SK-N-SH treated with all-trans-retinoic acid at 6 μM for 48 hours (cell line): ENCODE measurements at regions not wholly inside any gene's neighbourhood (a gene's known extent, or its start where the extent isn't known, plus 50 kb on each side); places are given as distances from the start of the nearest gene placed in this dataset.

Experiments used
- ATAC-seq: fragments of 200-7000 bp; cut with Tn5 transposase; 3 replicates; pipeline ENCODE4 v1.9.1; 2020; ENCODE audit warnings: mild to moderate bottlenecking, moderate library complexity
- ARNTL ChIP-seq: fragments of 450-650 bp; formaldehyde crosslinking; IDR thresholded peaks from 2 replicates; pipeline ENCODE4 v1.5.0; 2020; ENCODE audit warnings: low read depth, mild to moderate bottlenecking, moderate library complexity, borderline replicate concordance
- BACH2 ChIP-seq: fragments of 250-450 bp; sonication (Bioruptor Pico); IDR thresholded peaks from 2 replicates; pipeline ENCODE4 v1.9.0; 2021; ENCODE audit warnings: mild to moderate bottlenecking, borderline replicate concordance
- ESRRG ChIP-seq: fragments of 250-450 bp; sonication (Bioruptor Pico); IDR thresholded peaks from 2 replicates; pipeline ENCODE4 v1.6.1; 2021; ENCODE audit warnings: mild to moderate bottlenecking
- ISL1 ChIP-seq: fragments of 250-450 bp; sonication (Bioruptor Pico); IDR thresholded peaks from 2 replicates; pipeline ENCODE4 v2.1.2; 2022; ENCODE audit warnings: mild to moderate bottlenecking, moderate library complexity
- OSR1 ChIP-seq: fragments of 250-450 bp; sonication (Bioruptor Pico); IDR thresholded peaks from 2 replicates; pipeline ENCODE4 v1.8.0; 2022; ENCODE audit warnings: moderate library complexity, mild to moderate bottlenecking, inconsistent platforms
- PPARA ChIP-seq: fragments of 250-450 bp; sonication (Bioruptor Pico); IDR thresholded peaks from 2 replicates; pipeline ENCODE4 v1.5.0; 2020; ENCODE audit warnings: mild to moderate bottlenecking, borderline replicate concordance
- SNAI2 ChIP-seq: fragments of 250-450 bp; sonication (Bioruptor Pico); IDR thresholded peaks from 2 replicates; pipeline ENCODE4 v1.5.0; 2020; ENCODE audit warnings: mild to moderate bottlenecking, moderate library complexity
- TCF4 ChIP-seq: fragments of 250-450 bp; sonication (Bioruptor Pico); IDR thresholded peaks from 2 replicates; pipeline ENCODE4 v1.8.0; 2021; ENCODE audit warnings: mild to moderate bottlenecking, moderate library complexity, borderline replicate concordance
- ZC3H10 ChIP-seq: fragments of 250-450 bp; sonication (Bioruptor Pico); IDR thresholded peaks from 2 replicates; pipeline ENCODE4 v1.5.1; 2021; ENCODE audit warnings: mild to moderate bottlenecking, moderate library complexity
- ZFP3 ChIP-seq: fragments of 250-450 bp; sonication (Bioruptor Pico); IDR thresholded peaks from 2 replicates; pipeline ENCODE4 v1.5.0; 2020; ENCODE audit warnings: mild to moderate bottlenecking, moderate library complexity
- ZFP30 ChIP-seq: fragments of 450-650 bp; formaldehyde crosslinking; IDR thresholded peaks from 2 replicates; pipeline ENCODE4 v1.5.0; 2022; ENCODE audit warnings: mild to moderate bottlenecking, moderate library complexity
- ZNF8 ChIP-seq: fragments of 450-650 bp; formaldehyde crosslinking; IDR thresholded peaks from 2 replicates; pipeline ENCODE4 v1.5.0; 2020; ENCODE audit warnings: mild to moderate bottlenecking, moderate library complexity
- TF ChIP-seq, protein P1 (sequence below): fragments of 250-450 bp; sonication (Bioruptor Pico); IDR thresholded peaks from 2 replicates; pipeline ENCODE4 v1.8.0; 2020; ENCODE audit warnings: mild to moderate bottlenecking, moderate library complexity, borderline replicate concordance
- TF ChIP-seq, protein P2 (sequence below): fragments of 250-450 bp; sonication (Bioruptor Pico); IDR thresholded peaks from 2 replicates; pipeline ENCODE4 v1.8.0; 2021; ENCODE audit warnings: low read depth, mild to moderate bottlenecking, moderate library complexity, borderline replicate concordance
- TF ChIP-seq, protein P3 (sequence below): fragments of 250-450 bp; sonication (Bioruptor Pico); IDR thresholded peaks from 2 replicates; pipeline ENCODE4 v1.5.1; 2021; ENCODE audit warnings: mild to moderate bottlenecking, moderate library complexity
- TF ChIP-seq, protein P4 (sequence below): fragments of 250-450 bp; sonication (Bioruptor Pico); IDR thresholded peaks from 2 replicates; pipeline ENCODE4 v1.5.1; 2020; ENCODE audit warnings: low read depth, mild to moderate bottlenecking, moderate library complexity

DNA sequence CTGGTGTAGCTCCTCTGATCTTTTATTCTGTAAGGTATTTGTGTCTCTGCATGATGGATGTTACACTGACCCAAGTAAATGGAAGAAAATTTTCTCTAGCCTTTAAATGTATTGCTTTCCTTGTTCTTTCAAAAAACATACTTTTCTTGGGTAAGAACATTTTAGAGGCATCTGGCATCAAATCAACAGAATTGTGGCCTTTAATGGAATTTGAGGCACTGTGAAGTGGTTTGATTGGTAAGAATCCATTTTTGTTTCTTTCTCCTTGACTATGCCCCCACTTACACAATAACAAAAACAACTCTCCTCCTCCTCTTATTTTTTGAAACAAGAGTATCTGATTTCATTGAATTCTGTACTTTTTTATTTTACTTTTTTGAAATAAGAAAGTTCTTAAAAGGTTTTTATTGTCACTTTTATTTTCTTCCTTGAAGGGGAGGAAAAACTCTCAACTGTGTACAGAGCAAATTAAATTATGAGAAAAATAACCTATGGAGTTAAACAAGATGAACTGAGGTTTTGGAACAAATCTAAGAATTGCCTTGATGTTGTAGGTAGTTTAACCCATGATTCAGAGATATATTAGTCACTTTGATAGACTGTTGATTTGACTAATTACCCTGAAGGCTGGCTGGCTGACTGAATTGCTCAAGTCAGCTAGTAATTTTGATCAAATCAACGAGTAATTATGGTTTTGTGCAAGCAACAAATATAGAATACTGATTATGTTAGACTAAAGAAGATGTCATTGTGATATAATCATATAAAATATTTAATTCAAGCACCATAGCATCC, 146.4 kb downstream of the FHIP1A start:
- no peak for ATAC-seq
- 0 out of 2 replicates have a peak, but pooled peaks have one; percentile 15 for TF ChIP-seq ISL1
- TF ChIP-seq, protein P1, sequence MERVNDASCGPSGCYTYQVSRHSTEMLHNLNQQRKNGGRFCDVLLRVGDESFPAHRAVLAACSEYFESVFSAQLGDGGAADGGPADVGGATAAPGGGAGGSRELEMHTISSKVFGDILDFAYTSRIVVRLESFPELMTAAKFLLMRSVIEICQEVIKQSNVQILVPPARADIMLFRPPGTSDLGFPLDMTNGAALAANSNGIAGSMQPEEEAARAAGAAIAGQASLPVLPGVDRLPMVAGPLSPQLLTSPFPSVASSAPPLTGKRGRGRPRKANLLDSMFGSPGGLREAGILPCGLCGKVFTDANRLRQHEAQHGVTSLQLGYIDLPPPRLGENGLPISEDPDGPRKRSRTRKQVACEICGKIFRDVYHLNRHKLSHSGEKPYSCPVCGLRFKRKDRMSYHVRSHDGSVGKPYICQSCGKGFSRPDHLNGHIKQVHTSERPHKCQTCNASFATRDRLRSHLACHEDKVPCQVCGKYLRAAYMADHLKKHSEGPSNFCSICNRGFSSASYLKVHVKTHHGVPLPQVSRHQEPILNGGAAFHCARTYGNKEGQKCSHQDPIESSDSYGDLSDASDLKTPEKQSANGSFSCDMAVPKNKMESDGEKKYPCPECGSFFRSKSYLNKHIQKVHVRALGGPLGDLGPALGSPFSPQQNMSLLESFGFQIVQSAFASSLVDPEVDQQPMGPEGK: no peak

DNA sequence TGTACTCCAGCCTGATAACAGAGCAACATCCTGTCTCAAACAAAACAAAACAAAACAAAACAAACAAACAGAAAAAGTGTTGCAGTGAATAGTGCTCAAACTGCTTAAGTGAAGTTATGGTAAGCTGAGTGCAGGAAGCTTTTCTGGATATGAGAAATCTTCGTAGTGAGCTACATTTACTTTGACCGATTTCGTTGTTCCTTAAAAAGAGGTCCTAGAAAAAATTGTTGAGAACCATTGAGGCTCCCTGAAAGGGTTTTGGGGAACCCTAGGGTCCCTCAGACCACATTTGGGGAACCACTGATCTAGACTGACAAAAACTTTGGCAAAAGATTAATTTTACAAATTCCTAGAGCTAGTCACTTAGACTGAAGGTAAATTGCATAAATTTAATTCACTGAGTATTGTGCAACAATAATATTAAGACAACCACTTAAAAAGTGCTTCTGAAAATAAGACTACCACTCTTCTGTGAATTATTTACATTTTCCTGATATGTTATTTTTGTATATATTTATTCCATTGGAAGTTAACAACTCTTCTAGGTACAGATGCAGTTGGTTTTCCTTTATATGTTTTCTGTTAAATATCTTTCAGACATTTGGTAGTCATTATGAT, 149.6 kb downstream of the FHIP1A start:
- no peak for ATAC-seq

DNA sequence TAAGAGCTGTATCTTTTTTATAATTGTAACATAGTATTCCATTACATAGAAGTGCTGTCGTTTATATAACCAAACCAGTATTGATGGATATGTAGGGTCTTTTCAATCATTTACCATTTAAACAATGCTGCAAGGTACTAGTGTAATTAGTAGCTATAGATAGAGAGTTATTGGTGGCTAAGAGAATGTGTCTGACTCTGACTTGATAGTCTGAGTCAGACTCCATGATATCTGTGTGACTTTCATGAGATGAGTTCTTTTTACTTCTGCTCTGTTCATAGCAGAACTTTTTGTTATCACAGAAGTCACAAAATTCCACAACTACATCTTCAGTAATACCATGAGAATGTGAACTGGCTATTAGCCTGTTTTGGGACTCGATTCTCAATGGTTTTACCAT, 150.6 kb downstream of the FHIP1A start:
- no peak for ATAC-seq
- TF ChIP-seq ISL1: no peak
- TF ChIP-seq TCF4 (CRISPR knock-in tag): no peak
- TF ChIP-seq ZFP3 (CRISPR knock-in tag): no peak
- no peak for TF ChIP-seq BACH2 (CRISPR knock-in tag)
- TF ChIP-seq ZNF8 (CRISPR knock-in tag): no peak
- no peak for TF ChIP-seq SNAI2 (CRISPR knock-in tag)
- TF ChIP-seq ARNTL (CRISPR knock-in tag): no peak
- TF ChIP-seq, protein P1: no peak
- no peak for TF ChIP-seq ZC3H10
- no peak for TF ChIP-seq PPARA (CRISPR knock-in tag)
- TF ChIP-seq ESRRG (CRISPR knock-in tag): no peak
- TF ChIP-seq, protein P2, sequence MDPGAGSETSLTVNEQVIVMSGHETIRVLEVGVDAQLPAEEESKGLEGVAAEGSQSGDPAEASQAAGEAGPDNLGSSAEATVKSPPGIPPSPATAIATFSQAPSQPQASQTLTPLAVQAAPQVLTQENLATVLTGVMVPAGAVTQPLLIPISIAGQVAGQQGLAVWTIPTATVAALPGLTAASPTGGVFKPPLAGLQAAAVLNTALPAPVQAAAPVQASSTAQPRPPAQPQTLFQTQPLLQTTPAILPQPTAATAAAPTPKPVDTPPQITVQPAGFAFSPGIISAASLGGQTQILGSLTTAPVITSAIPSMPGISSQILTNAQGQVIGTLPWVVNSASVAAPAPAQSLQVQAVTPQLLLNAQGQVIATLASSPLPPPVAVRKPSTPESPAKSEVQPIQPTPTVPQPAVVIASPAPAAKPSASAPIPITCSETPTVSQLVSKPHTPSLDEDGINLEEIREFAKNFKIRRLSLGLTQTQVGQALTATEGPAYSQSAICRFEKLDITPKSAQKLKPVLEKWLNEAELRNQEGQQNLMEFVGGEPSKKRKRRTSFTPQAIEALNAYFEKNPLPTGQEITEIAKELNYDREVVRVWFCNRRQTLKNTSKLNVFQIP (CRISPR knock-in tag): no peak
- no peak for TF ChIP-seq ZFP30 (CRISPR knock-in tag)
- no peak for TF ChIP-seq OSR1 (CRISPR knock-in tag)

More for the DNA sequence above, 149.6 kb downstream of the FHIP1A start:
- no peak for TF ChIP-seq ZC3H10
- no peak for TF ChIP-seq ZFP30 (CRISPR knock-in tag)
- TF ChIP-seq TCF4 (CRISPR knock-in tag): no peak
- no peak for TF ChIP-seq PPARA (CRISPR knock-in tag)
- TF ChIP-seq, protein P2 (CRISPR knock-in tag): no peak
- TF ChIP-seq, protein P1: no peak
- TF ChIP-seq, protein P3, sequence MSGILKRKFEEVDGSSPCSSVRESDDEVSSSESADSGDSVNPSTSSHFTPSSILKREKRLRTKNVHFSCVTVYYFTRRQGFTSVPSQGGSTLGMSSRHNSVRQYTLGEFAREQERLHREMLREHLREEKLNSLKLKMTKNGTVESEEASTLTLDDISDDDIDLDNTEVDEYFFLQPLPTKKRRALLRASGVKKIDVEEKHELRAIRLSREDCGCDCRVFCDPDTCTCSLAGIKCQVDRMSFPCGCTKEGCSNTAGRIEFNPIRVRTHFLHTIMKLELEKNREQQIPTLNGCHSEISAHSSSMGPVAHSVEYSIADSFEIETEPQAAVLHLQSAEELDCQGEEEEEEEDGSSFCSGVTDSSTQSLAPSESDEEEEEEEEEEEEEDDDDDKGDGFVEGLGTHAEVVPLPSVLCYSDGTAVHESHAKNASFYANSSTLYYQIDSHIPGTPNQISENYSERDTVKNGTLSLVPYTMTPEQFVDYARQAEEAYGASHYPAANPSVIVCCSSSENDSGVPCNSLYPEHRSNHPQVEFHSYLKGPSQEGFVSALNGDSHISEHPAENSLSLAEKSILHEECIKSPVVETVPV (CRISPR knock-in tag): no peak
- TF ChIP-seq, protein P4, sequence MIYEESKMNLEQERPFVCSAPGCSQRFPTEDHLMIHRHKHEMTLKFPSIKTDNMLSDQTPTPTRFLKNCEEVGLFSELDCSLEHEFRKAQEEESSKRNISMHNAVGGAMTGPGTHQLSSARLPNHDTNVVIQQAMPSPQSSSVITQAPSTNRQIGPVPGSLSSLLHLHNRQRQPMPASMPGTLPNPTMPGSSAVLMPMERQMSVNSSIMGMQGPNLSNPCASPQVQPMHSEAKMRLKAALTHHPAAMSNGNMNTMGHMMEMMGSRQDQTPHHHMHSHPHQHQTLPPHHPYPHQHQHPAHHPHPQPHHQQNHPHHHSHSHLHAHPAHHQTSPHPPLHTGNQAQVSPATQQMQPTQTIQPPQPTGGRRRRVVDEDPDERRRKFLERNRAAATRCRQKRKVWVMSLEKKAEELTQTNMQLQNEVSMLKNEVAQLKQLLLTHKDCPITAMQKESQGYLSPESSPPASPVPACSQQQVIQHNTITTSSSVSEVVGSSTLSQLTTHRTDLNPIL: no peak
- TF ChIP-seq ZFP3 (CRISPR knock-in tag): no peak
- TF ChIP-seq ISL1: no peak
- TF ChIP-seq BACH2 (CRISPR knock-in tag): no peak
